Stimulated activated CD4-positive, alpha-beta T cell treated with anti-CD3 and anti-CD28 coated beads, Interleukin-2, amount 100 ng/mL, for 48 hours (primary cell): ENCODE measurements at regions not wholly inside any gene's neighbourhood (a gene's known extent, or its start where the extent isn't known, plus 50 kb on each side); places are given as distances from the start of the nearest gene placed in this dataset.
"Not testable (repeated sequence)": the region's sequence is repeated elsewhere in the genome, so short reads cannot be mapped to it uniquely, and the experiment has no call there.

Experiments used
- DNase-seq, 2 donors: peaks; one replicate each; pipeline ENCODE4 v3.0.0-alpha.2; 2020

DNA sequence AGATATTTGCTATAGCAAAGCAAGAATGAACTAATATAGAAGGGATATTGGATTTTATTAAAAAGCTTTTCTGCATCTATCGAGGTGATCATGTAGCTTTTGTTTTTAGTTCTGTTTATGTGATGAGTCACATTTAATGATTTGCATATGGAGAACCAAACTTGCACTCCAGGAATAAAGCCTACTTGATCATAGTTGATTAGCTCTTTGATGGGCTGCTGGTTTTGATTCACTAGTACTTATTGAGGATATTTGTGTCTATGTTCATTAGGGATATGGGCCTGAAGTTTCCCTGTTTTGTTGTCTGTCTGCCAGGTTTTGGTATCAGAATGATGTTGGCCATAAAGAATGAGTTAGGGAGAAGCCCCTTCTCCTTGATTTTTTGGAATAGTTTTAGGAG lies 310.7 kb downstream of the ARPP21 start:
- DNase-seq = no peak

DNA sequence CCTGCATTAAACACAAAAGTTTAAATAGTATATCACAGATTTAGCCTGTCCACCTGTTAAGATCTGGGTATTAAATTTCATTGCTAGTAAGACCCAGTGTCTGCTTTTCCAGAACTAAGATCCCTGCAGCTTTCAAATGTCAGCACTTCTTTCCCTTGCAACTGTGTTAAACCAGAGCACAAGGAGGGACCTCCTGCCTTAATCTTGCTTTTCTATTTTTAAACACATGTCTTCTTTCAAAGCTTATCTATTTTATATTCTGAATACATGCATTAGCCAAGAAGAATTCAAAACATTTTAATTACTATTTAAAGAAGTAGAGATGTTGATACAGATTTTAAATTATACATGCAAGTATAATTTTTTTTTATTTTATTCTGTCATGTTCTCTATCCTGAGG lies 315.1 kb downstream of the ARPP21 start:
- no peak for DNase-seq

DNA sequence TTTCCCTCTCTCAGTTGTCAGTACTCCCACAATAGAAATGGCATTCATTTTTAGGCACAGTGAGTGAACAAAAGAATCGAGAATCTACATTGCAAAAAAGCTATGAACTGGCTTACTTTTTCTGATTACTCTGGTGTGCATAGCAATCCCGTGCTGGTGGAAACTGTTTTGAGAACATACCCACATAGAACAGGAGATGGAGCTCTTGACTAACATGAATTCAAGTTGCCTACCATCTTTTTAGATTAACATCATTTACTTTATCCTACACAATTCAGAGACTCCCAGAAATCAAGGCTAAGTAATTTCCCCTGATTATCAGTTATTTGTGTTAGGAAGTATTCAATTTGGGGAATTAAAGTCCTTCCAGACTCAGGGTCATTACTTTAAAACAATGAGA lies 326.6 kb downstream of the ARPP21 start:
- no peak for DNase-seq

DNA sequence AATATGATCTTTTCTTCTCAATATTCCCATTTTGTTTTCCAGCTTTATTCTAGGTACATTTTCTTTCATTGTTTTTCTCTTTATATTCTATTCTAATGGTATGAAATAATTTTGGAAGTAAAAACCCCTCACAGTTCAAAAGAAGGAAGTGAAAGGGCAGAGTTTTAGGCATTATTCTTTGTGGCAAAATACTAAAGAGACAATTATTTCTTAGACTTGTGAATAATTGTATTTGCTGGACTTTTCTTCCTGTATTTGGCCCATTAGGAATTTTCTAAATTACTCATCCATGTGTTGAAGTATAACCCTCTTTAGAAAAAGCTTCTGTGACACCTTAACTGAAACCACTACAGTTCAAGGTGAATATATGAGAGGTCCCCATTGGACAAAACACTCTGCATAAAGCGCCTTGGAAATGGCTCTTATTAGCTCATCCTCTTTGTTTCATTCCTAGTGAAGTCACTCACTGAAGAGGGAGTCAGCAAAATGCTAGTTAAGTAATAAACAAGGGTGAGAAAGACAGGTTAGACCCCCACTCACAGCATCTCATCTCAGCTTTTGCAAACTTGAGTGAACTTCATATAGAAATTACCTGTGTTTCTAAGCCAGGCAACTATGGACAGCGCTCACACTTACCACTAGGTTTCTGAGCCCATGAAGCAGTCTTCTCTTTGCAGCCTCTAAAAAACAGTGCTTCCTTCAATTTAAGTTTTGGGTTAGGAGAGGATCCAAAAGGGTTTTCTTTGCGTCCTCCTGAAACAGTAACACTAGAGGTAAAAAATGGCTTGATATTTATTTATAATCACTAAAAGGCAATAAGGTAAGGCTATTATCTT lies 327.5 kb downstream of the ARPP21 start:
- no peak for DNase-seq

DNA sequence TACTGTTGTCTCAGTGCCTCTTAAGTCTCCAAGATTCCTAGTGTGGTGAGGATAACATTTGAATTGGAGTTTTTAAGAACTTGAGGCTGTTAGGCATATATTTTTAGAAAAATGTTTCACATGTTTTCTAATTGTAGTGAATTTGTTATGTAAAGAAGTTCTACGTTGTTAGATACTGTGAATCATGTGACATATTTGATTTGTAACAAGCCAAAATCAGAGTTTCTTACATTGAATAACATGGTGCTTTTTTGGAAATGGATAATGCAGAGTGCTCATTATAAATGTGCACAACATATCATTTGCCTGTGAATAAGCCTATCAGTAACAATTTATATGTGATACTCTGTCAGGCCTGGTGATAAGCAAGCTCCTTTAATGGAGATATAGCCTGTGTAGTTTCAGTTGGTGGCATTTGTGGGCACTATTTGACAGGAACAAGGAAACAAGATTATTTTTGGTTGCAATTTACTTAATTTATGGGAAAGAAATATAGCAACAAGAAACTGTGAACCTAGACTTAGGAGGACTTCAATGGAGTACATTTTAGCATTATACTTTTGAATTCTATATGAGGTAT lies 328.8 kb downstream of the ARPP21 start:
- DNase-seq = no peak

DNA sequence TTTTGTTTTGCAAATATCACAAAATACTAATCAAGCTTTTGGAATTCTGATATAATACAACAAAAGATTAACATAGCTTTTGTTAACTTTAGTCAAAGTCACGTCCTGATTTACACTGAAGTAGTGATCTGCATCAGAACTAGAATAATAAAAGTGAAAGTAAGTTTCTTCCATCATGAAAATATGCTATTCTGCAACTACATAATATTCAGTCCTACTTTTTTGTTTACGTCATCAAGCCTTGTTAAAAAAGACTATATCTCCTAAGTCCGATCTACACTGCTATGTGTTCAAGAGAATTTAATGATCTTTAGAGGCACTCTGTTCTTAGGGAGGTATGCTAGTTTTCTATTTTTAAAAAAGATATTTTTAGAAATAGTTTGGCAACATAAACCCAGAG lies 330.1 kb downstream of the ARPP21 start:
- no peak for DNase-seq

DNA sequence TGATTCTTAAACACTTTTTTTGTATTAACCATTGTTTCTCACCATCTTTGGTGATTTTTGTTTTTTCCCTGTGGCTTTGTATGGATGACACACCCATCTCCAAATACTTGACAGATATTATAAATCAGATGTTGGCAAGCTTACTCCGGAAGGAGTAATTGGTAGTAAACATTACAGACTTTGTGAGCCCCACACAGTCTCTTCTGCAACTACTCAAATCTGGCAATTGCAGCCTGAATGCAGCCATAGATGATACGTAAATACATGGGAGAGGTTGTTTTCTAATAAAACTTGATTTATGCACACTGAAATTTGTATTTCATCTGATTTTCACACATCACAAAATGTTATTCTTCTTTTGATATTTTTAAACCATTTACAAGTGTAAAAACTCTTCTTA lies 331.5 kb downstream of the ARPP21 start:
- no peak for DNase-seq

DNA sequence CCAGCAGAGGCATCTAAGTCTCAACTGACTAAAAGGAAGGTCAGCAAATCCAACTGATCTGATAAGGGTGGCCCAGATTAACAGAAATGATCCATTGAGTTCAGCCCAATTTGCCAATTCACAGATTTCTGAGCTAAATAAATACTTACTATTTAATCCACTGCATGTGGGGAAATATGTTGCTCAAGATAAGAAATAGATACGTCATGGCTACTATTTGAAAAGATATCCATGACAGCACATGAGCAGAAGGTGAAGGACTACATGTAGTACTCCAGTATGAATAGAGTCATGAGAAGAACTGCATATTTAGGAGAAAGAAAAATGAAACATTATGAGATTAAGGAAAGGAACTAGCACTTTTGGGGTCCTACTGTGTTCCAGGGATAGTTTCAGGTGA lies 332.4 kb downstream of the ARPP21 start:
- no peak for DNase-seq

DNA sequence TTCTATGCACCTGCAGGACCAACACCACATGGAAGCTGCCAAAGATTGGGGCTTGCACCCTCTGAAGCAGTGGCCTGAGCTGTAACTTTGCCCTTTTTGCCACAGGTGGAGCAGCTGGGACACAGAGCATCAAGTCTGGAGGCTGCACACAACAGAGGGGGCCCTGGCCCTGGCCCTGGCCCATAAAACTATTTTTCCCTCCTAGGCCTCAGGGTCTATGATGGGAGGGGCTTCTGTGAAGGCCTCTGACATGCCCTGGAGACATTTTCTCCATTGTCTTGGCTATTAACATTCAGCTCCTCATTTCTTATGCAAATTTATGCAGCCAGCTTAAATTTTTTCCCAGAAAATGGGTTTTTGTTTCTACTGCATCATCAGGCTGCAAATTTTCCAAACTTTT lies 335.5 kb downstream of the ARPP21 start:
- no peak for DNase-seq

DNA sequence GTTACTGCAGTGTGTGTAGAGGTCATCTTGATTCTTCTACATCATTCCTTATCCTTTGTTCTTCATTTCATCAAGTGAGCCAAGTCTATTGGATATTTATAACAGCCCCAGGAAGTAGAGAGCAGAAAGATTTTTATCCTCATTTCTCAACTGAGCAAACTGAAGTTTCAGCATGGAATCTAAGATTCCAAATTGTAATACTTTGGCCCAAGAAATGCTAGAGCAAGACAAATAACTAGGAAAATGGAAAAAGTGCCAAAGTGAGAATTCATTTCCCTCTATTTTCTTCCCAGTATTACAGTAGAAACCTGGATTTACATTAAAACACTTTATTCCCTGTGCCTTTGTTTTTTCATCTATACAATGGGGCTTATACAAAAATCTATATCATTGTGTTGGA lies 346.8 kb downstream of the ARPP21 start:
- DNase-seq = no peak

DNA sequence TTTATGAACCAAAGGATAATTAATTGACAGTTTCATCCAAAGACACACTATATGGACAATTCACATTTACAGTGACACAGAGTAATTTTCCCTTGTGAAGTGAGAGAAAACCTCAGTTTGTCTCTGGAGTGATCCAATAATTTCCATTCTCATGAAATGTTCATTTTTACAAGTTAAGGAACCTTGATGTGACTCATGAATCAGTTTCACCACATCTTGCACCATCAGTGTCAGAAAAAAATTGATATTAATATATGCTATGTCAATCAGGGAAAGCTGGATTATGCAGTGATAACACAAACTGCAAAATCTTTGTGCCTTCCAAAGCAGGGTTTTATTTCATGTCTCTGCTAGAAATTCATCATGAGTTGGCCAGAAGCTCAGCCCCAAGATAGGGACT lies 348.1 kb downstream of the ARPP21 start:
- no peak for DNase-seq

DNA sequence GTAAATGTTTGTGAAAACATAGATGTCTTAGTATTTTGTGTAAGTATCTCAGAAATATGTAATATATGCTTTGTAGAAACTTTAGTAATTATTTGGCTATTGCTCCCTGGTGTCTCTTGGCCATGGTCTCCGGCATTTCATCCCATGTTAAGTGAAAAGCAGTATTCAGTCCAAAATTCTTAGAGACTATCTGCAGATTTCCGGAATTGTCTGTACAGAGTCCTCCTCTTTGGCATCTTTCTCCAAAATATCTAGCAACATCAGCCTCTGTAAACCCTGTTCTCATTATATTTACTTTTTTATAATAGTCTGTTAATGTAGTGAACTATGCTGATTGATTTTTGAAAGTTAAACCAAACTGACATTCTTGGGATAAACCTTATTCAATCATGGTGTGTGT lies 352.7 kb downstream of the ARPP21 start:
- no peak for DNase-seq

DNA sequence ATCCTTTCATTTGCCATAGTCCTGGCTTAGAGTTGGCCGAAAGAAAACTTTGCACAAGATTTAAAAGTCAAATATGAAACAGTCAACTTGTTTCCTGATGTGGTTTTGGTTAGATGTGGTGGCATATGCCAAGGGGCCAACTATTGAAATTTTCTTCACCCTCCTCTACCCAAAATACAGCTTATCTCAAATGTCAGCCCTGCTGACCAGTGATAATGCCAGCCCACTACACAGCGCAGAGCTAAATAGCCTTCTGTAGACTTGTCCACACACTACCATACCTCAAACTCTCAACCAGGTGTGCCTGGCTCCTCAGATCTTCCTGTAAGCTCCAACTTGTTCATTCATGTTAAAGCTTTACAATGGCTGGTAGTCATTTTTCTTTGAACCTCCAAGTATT lies 368.5 kb upstream of the STAC start:
- DNase-seq = no peak

DNA sequence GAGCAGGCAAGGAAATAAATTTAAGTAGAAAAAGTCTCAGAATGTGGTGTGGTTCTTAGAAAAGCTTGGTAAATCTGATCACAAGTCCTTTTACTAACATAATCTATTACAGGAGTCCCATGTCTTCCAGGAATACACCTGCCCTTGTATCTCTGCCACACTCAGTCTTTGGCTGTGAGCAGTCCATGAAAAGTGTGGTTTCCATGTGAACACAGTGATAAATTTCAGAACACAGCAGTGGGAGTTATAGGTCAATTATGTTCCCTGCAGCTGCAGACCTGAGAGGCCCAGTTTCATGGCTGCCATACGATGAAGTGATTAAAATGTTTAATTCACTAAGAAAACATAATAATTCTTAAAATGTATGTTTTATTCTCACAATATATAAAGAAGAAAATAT lies 366.9 kb upstream of the STAC start:
- DNase-seq = no peak

DNA sequence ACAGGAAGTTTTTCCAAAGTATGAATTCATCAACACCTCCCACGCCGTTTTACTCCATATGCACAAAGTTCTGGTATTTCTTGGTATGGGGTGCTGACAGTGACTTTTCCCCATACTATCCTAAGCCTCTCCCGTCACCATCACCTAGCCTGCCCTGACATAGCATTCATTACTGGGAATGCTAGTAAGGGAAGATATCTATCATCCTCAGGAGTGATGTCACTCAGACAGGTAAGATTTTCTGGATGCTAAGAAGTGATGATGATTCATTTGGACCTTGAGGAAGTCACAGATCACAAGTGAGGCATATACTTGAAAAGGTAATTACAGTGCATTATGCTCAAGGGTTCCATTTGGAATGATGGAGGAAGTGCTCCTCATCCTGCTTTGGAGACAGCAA lies 355.1 kb upstream of the STAC start:
- no peak for DNase-seq

DNA sequence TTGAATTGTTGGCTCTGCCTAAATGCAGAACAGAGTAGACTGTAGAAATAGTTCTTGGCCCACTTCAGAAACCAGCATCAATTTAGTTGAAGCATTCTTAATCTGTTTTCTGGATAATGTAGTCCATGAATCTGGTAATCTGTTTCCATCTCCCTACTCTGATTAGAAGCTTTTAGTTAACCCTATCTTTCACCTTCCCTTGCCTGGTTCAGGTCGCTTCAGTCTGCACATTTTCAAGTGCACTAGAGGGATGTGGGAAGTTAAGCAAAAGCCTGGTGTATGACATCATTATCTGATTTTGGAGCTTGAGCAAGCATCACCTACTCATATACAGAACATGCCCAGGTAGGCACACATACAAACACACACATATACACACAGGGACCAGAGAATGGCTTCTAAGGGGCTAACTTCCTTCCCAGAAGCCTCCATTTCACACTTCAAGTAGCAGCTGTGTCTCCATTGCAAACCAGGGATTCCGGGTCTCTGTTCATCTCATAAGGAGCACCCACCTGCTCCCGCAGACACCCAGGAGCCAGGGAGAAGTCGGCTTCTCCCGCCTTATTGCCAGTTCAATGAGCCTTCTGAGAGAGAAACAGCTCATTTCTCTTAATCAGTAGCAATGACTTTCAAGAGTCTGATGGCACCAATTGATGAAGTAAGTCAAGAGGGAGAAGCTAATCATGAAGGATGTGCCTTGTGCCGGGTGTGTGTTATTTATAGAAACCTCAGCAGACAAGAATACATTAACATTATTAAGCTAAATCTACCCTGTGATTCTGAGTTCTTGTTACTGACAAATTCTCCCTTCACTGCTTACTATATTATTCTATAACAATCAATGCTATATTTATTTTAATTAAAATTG lies 347.9 kb upstream of the STAC start:
- DNase-seq = no peak

DNA sequence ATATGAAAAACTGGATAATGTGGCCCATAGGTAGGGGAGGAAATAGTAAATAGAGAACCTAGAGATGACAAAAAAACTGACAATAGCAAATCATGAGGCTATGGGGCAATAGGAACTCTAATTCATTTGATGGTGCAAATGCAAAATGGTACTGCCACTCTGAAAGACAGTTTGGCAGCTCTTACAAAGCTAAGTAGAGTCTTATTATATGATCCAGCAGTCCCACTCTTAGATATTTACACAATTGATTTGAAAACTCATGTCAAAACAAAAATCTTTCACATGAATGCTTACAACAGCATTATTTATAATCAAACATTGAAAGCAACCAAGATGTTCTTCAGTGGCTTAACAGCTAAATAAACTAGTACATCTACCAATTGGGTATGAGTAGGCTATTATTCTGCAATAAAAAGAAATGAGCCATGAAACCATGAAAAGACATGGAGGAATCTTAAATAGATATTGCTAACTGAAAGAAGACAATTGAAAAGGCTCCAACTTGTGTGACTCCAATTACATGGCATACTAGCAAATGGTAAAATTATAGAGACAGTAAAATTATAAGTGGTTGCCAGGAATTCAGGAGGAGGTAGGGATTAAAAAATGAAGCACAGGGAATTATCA lies 321.8 kb upstream of the STAC start:
- no peak for DNase-seq

DNA sequence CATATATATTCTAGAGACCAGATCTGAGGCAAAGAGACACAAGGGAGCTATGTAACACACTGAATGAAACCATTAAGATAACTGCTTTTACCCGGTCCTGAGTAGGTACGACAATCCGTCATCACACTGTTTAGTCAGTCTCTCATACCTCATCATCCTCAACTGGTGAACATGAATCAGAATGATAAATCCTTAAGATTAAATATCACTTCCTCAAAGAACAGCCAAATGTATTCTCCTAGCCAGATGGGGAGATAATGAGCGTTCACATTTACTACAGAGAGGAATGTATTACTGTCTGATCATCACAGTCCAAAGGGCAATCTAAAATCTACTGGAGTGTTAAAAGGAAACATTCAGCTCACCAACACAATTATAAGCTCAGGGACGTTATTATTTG lies 319.4 kb upstream of the STAC start:
- DNase-seq = no peak

DNA sequence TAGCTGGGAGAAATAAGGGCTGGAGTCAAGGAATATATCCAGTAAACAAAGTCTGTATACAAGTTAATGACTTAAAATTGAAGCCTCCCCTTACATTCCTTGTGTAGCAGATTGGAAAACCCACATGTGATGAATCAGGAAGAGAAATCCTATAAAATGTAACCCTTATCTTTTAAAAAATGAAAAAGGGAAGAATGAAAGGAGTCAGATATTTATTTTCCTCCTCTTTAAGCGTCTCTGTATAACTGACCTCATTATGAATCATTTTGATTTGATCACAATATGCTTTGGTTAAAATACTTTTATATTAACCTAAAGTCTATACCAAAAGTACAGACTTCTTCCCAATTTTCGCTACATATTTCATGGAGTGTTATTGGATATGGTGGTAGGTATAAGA lies 316.3 kb upstream of the STAC start:
- DNase-seq = no peak

DNA sequence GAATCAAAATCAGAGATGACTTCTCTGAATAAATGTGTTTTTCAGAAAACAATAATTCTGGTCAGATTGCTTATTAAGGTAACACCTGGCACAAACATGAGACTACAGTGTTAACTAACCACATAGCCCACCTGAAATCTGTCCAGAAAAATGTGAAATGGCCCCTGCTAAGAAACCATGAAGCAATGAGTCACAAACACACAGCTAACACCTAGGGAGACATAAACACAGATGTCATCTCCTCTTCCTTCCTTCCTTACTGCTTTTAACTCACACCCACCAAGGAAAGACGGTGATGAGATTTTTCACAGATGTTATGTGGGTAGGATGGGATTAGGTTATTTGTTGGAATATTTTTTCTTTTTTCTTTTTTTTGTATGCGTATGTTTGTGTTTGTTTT lies 315.0 kb upstream of the STAC start:
- no peak for DNase-seq

DNA sequence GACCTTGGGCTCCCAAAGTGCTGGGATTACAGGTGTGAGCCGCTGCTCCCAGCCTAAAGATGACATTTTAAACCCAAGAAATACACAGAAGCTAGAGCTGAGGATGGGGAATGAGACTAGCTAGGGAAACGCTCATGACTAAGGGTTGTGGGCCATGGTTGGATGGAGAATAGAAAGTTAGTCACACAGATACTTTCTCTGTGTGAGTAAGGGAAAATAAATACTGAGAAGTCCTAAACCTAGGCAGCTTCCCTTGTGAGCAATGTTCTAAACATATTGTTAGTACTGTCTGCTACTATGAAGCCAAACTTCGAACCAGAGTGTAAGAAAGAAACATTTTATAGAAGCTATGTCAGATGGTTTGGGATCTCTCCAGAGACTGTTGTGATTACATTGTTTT lies 304.8 kb upstream of the STAC start:
- no peak for DNase-seq

DNA sequence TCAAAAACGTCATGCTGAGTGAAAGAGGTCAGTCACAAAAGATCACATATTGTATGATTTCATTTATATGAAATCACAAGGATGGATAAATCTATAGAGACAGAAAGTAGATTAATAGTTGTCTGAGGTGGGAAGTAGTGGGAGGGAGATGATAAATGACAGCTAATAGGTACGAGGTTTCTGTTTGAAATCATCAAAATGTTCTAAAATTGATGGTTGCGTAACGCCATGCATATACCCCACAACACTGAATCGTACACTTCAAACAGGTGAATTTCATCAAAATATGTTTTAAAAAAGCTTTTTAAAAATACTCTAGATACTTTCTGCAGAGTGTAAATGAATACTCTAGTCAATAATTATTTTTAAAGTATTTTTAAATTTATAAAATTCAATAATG lies 303.0 kb upstream of the STAC start:
- no peak for DNase-seq

DNA sequence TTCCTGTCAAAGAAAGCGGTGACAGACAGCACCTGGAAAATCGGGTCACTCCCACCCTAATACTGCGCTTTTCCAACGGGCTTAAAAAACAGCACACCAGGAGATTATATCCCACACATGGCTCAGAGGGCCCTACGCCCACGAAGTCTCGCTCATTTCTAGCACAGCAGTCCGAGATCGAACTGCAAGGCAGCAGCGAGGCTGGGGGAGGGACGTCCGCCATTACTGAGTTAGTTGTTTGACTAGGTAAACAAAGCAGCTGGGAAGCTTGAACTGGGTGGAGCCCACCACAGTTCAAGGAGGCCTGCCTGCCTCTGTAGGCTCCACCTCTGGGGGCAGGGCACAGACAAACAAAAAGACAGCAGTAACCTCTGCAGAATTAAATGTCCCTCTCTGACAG lies 297.3 kb upstream of the STAC start:
- DNase-seq = not testable (repeated sequence)

DNA sequence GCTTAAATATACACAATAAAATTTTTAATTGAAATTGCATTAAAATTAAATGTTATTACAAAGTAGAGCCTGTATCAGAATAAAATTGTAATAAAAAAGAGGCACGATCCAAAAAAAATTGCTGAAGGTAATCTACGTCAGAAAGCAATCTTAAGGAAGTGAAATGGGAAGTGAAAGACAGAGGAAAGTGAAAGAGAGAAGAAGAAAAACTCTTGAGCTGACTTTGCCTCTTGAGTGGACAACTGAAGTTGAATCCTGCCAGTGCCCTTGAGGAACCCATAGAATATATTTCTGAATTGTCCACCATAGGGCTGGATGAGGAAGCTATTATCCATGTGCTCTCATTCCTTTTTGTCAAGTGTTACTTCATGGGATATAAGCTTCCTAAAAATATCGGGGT lies 285.1 kb upstream of the STAC start:
- no peak for DNase-seq
